Fibroblast of lung (primary cell): ENCODE measurements at regions not wholly inside any gene's neighbourhood (a gene's known extent, or its start where the extent isn't known, plus 50 kb on each side); places are given as distances from the start of the nearest gene placed in this dataset.
"Not testable (repeated sequence)": the region's sequence is repeated elsewhere in the genome, so short reads cannot be mapped to it uniquely, and the experiment has no call there.

ENCODE experiments used
- DNase-seq, 2 donors: peaks; one replicate each; pipeline versions ENCODE4 v3.0.0 to v3.0.0-alpha.2; 2010; ENCODE audit warnings: low read depth in 2 of 2
- H2AFZ ChIP-seq: 2 replicates; pipeline ENCODE4 v1.5.1; 2012; ENCODE audit warnings: low read length, control low read depth, inconsistent platforms
- H3K27ac ChIP-seq: 2 replicates; pipeline ENCODE4 v1.5.1; 2011; ENCODE audit warnings: low read length, control low read depth; ENCODE audit not compliant: insufficient read depth
- H3K27me3 ChIP-seq: 2 replicates; pipeline ENCODE4 v1.5.1; 2011; ENCODE audit warnings: mild to moderate bottlenecking, low read length; ENCODE audit not compliant: control insufficient read depth, insufficient read depth
- H3K36me3 ChIP-seq: 2 replicates; pipeline ENCODE4 v1.5.1; 2011; ENCODE audit warnings: low read length; ENCODE audit not compliant: control insufficient read depth, insufficient read depth
- H3K4me1 ChIP-seq: 2 replicates; pipeline ENCODE4 v1.5.1; 2011; ENCODE audit warnings: low read length; ENCODE audit not compliant: control insufficient read depth, insufficient read depth; ENCODE audit errors: extremely low read depth
- H3K4me2 ChIP-seq: 2 replicates; pipeline ENCODE4 v1.5.1; 2011; ENCODE audit warnings: low read length, control low read depth; ENCODE audit not compliant: insufficient read depth; ENCODE audit errors: extremely low read depth
- H3K4me3 ChIP-seq, 4 experiments: fragments of 200-600 bp in 1 of 4; sonication (generic) in 1 of 4; replicated peaks in 1 of 4; 2 replicates each; pipeline ENCODE4 v1.5.1; 2011 to 2016; ENCODE audit warnings: low read length in 4 of 4, low read depth in 3 of 4, mild to moderate bottlenecking in 3 of 4, control low read depth in 2 of 4, inconsistent platforms in 1 of 4, mixed read lengths in 1 of 4; ENCODE audit not compliant: insufficient read depth in 1 of 4; ENCODE audit errors: control extremely low read depth in 1 of 4
- H3K79me2 ChIP-seq: 2 replicates; pipeline ENCODE4 v1.5.1; 2012; ENCODE audit warnings: mild to moderate bottlenecking, low read length, inconsistent platforms; ENCODE audit not compliant: control insufficient read depth, insufficient read depth
- H3K9ac ChIP-seq: 2 replicates; pipeline ENCODE4 v1.5.1; 2011; ENCODE audit warnings: mild to moderate bottlenecking, low read length, control low read depth; ENCODE audit not compliant: insufficient read depth
- H3K9me3 ChIP-seq: 2 replicates; pipeline ENCODE4 v1.5.1; 2012; ENCODE audit warnings: low read depth, low read length; ENCODE audit not compliant: control insufficient read depth, insufficient read depth
- H4K20me1 ChIP-seq: 2 replicates; pipeline ENCODE4 v1.5.1; 2011; ENCODE audit warnings: low read length; ENCODE audit not compliant: control insufficient read depth, insufficient read depth; ENCODE audit errors: extremely low read depth
- CTCF ChIP-seq, 2 donors: IDR thresholded peaks in 1 of 2; conservative IDR thresholded peaks in 1 of 2; 1 replicate in 1 of 2; 2 replicates in 1 of 2; pipeline ENCODE4 v1.5.1; 2011 to 2012; ENCODE audit warnings: low read length in 2 of 2, control low read depth in 1 of 2, inconsistent platforms in 1 of 2, low read depth in 1 of 2, mild to moderate bottlenecking in 1 of 2
- EZH2 ChIP-seq: IDR thresholded peaks from 2 replicates; pipeline ENCODE4 v1.5.1; 2012; ENCODE audit warnings: low read length, control low read depth, mild to moderate bottlenecking; ENCODE audit errors: missing control alignments

- TF ChIP-seq CTCF (conservative IDR thresholded peaks at IDR 0.05 in 1 of 2, IDR thresholded peaks at IDR 0.05 in 1 of 2; ENCODE audit: low read depth in 1 of 2, low read length in 2 of 2) (no peak), EZH2 (no peak)
- Histone ChIP-seq H3K36me3 (no peaks in the 10 kb centered on the region), H3K9ac (no peak overlapping the region), H3K27ac (no peak overlapping the region), H2AFZ (no peak overlapping the region), H3K4me2 (no peak overlapping the region), H3K9me3 (no peaks in the 10 kb centered on the region), H3K4me1 (no peaks in the 10 kb centered on the region), H4K20me1 (no peaks in the 10 kb centered on the region), H3K4me3 (no peak overlapping the region), H3K27me3 (no peaks in the 10 kb centered on the region), H3K79me2 (no peaks in the 10 kb centered on the region)
- DNase-seq = no peak
These were observed 200.8 kb downstream of the HUNK start for GRCh38 chr21:32073593-32073992.

GRCh38 chr21:32073190-32073589 is 200.4 kb downstream of the HUNK start:
- Histone ChIP-seq H3K4me1 (no peaks in the 10 kb centered on the region), H3K4me3 (no peak overlapping the region), H3K79me2 (no peaks in the 10 kb centered on the region), H4K20me1 (no peaks in the 10 kb centered on the region), H3K9ac (no peak overlapping the region), H3K27me3 (no peaks in the 10 kb centered on the region), H3K9me3 (no peaks in the 10 kb centered on the region), H3K27ac (no peak overlapping the region), H3K36me3 (no peaks in the 10 kb centered on the region), H2AFZ (no peak overlapping the region), H3K4me2 (no peak overlapping the region)
- no peak for DNase-seq
- no peak for TF ChIP-seq EZH2

- H3K9me3 ChIP-seq, DNase-seq, H3K27me3 ChIP-seq, H3K4me2 ChIP-seq, H3K36me3 ChIP-seq, H3K27ac ChIP-seq, H3K9ac ChIP-seq, H3K4me1 ChIP-seq, H2AFZ ChIP-seq, H3K4me3 ChIP-seq, H3K79me2 ChIP-seq, H4K20me1 ChIP-seq: not testable (repeated sequence)
These were observed 198.8 kb downstream of the HUNK start for GRCh38 chr21:32071620-32072019.

DNA sequence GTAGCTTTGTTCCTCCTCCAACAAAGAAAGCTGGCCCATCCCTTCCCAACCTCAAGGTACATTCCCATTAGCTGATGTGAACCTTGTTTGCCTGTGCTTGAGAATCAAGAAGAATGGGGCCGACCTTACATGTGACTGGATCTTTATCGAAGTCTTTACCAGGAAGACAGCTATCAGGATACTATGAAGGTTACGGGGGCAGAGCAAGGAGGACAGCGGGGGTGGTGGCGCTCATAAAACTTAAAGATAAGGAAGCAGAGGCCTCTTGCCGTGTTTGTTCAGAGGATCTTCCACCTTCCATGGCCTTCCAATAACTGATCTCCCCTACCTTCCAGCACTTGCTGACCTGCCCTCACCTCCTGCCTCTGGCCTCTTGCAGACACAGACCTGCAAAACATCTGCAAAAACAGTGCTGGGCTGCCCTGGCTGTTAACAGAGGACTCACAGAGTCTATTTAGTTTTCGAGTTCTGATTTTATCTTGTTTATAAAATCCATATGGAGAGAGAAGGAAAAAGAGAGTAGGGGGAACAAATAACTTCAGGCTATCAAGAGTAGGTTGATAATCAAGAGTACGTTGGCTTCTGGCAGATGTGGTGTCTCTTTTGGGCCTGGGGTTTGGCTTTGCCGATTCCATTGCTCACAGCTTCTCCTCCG is 198.0 kb downstream of the HUNK start:
- no peak overlapping the region for H2AFZ ChIP-seq
- no peak for DNase-seq
- no peaks in the 10 kb centered on the region for H3K9me3 ChIP-seq
- H3K4me3 ChIP-seq = no peak overlapping the region
- TF ChIP-seq EZH2 (no peak), CTCF (conservative IDR thresholded peaks at IDR 0.05 in 1 of 2, IDR thresholded peaks at IDR 0.05 in 1 of 2; ENCODE audit: low read depth in 1 of 2, low read length in 2 of 2) (no peak)
- no peaks in the 10 kb centered on the region for H3K27me3 ChIP-seq
- H3K79me2 ChIP-seq = no peaks in the 10 kb centered on the region
- H3K4me2 ChIP-seq = no peak overlapping the region
- H3K9ac ChIP-seq = no peak overlapping the region
- H3K27ac ChIP-seq = no peak overlapping the region
- no peaks in the 10 kb centered on the region for H3K36me3 ChIP-seq
- H3K4me1 ChIP-seq = no peaks in the 10 kb centered on the region
- no peaks in the 10 kb centered on the region for H4K20me1 ChIP-seq
